ENCODE measurements at regions not wholly inside any gene's neighbourhood (a gene's known extent, or its start where the extent isn't known, plus 50 kb on each side); places are given as distances from the start of the nearest gene placed in this dataset.

GRCh38 chr5:67520161-67520908 is 323.7 kb upstream of the CD180 start:
- DNase-seq (ENCODE audit: low read depth, low spot score) (no peak), FAIRE-seq (no peak), ATAC-seq (no peak)
- Histone ChIP-seq H3K4me2 (ENCODE audit: control insufficient read depth, insufficient read depth) (no peak overlapping the region), H4K20me1 (ENCODE audit: control insufficient read depth, insufficient read depth) (no peaks in the 10 kb centered on the region), H2AFZ (ENCODE audit: control insufficient read depth, low read depth, low read length) (no peak overlapping the region), H3K9me3 (replicated peaks; ENCODE audit: control insufficient read depth, insufficient read depth, low read length) (no peaks in the 10 kb centered on the region), H3K79me2 (ENCODE audit: control insufficient read depth, insufficient read depth, low read length) (no peaks in the 10 kb centered on the region), H3K36me3 (ENCODE audit: control insufficient read depth in 2 of 2, insufficient read depth in 2 of 2, low read length in 1 of 2) (no peaks in the 10 kb centered on the region), H3K4me3 (no peak overlapping the region), H3K27me3 (replicated peaks in 1 of 2; ENCODE audit: control insufficient read depth in 2 of 2, insufficient read depth in 2 of 2, low read length in 1 of 2) (no peaks in the 10 kb centered on the region), H3K27ac (ENCODE audit: control insufficient read depth, insufficient read depth) (no peak overlapping the region), H3K9ac (ENCODE audit: control insufficient read depth, insufficient read depth, low read length) (no peak overlapping the region), H3K4me1 (ENCODE audit: control insufficient read depth, insufficient read depth, low read length) (no peaks in the 10 kb centered on the region)
- SMC1A ChIA-PET (ENCODE audit: uncharacterized antibody, unreplicated experiment): no interaction called here
- RAD21 ChIA-PET (ENCODE audit: unreplicated experiment): no interaction called here
- POLR2A ChIA-PET: no interaction called here
- no TSS peak for BruUV-seq (replicated peaks)
- in situ Hi-C loops (cut with MboI) (no loop called here), intact Hi-C loops (cut with micrococcal nuclease; ENCODE audit: unreplicated experiment) (no loop called here)
- WGBS (ENCODE audit: insufficient coverage, insufficient replicate concordance, low lambda C conversion rate, missing lambda C conversion rate): 51% methylated on average over 6 of the region's 6 CpGs
- no peak for TF ChIP-seq IRF5 (IDR thresholded peaks at IDR 0.05; ENCODE audit: borderline replicate concordance)
- no peak for TF ChIP-seq TARDBP (IDR thresholded peaks at IDR 0.05; ENCODE audit: borderline replicate concordance)
- no peak for TF ChIP-seq YY1 (IDR thresholded peaks at IDR 0.05; ENCODE audit: low read depth, low read length)
- CTCF ChIA-PET: no interaction called here

GRCh38 chr5:67518227-67518626 is 321.6 kb upstream of the CD180 start:
- no peak overlapping the region for H3K9ac ChIP-seq (ENCODE audit: control insufficient read depth, insufficient read depth, low read length)
- ChIA-PET CTCF (interaction anchor here (0.7 kb wide), 1 partner anchor 687 kb away, joined by 3 read pairs; no protein-coding TSS in a partner anchor), SMC1A (ENCODE audit: uncharacterized antibody, unreplicated experiment) (interaction anchor here (1.7 kb wide), 1 partner anchor 15 kb away, joined by 6 read pairs; no protein-coding TSS in a partner anchor), POLR2A (no interaction called here), RAD21 (ENCODE audit: unreplicated experiment) (no interaction called here)
- no peaks in the 10 kb centered on the region for H3K27me3 ChIP-seq (replicated peaks in 1 of 2; ENCODE audit: control insufficient read depth in 2 of 2, insufficient read depth in 2 of 2, low read length in 1 of 2)
- no peaks in the 10 kb centered on the region for H3K36me3 ChIP-seq (ENCODE audit: control insufficient read depth in 2 of 2, insufficient read depth in 2 of 2, low read length in 1 of 2)
- in situ Hi-C loops (cut with MboI): no loop called here
- BruUV-seq (replicated peaks): no TSS peak
- no peaks in the 10 kb centered on the region for H3K79me2 ChIP-seq (ENCODE audit: control insufficient read depth, insufficient read depth, low read length)
- H2AFZ ChIP-seq (ENCODE audit: control insufficient read depth, low read depth, low read length): no peak overlapping the region
- H3K9me3 ChIP-seq (replicated peaks; ENCODE audit: control insufficient read depth, insufficient read depth, low read length): no peaks in the 10 kb centered on the region
- DNase-seq (ENCODE audit: low read depth, low spot score) (no peak), FAIRE-seq (no peak), ATAC-seq (no peak)
- intact Hi-C loops (cut with micrococcal nuclease; ENCODE audit: unreplicated experiment): no loop called here
- TF ChIP-seq RAD21 (IDR thresholded peaks at IDR 0.05; ENCODE audit: insufficient read depth, low read depth, low read length): no peak
- TF ChIP-seq NFIC (IDR thresholded peaks at IDR 0.05; ENCODE audit: low read depth, low read length): no peak
- TF ChIP-seq FOXK2 (IDR thresholded peaks at IDR 0.05): no peak
- no peak for TF ChIP-seq LARP7 (IDR thresholded peaks at IDR 0.05)
- no peak for TF ChIP-seq SP1 (IDR thresholded peaks at IDR 0.05; ENCODE audit: low read depth, low read length)
- TF ChIP-seq BCL11A (IDR thresholded peaks at IDR 0.05; ENCODE audit: low read depth, low read length): no peak
- TF ChIP-seq IKZF1 (conservative IDR thresholded peaks at IDR 0.05): no peak
- TF ChIP-seq MYB (IDR thresholded peaks at IDR 0.05; ENCODE audit: borderline replicate concordance, low read depth, low read length): no peak
- no peak for TF ChIP-seq TCF12 (IDR thresholded peaks at IDR 0.05; ENCODE audit: low read depth, low read length)
- TF ChIP-seq SMARCA5 (IDR thresholded peaks at IDR 0.05): no peak
- TF ChIP-seq RFX5 (IDR thresholded peaks at IDR 0.05; ENCODE audit: low read depth, low read length): no peak
- no peak for TF ChIP-seq POLR2A (IDR thresholded peaks at IDR 0.05; ENCODE audit: low read depth, low read length)
- WGBS (ENCODE audit: insufficient coverage, insufficient replicate concordance, low lambda C conversion rate, missing lambda C conversion rate): 0% methylated on average over 2 of the region's 2 CpGs
- no peak overlapping the region for H3K27ac ChIP-seq (ENCODE audit: control insufficient read depth, insufficient read depth)
- no peaks in the 10 kb centered on the region for H3K4me1 ChIP-seq (ENCODE audit: control insufficient read depth, insufficient read depth, low read length)
- no peak overlapping the region for H3K4me3 ChIP-seq
- H3K4me2 ChIP-seq (ENCODE audit: control insufficient read depth, insufficient read depth): no peak overlapping the region
- no peaks in the 10 kb centered on the region for H4K20me1 ChIP-seq (ENCODE audit: control insufficient read depth, insufficient read depth)
